ENCODE measurements at regions not wholly inside any gene's neighbourhood (a gene's known extent, or its start where the extent isn't known, plus 50 kb on each side); places are given as distances from the start of the nearest gene placed in this dataset.

- no peak overlapping the region for H3K4me2 ChIP-seq
- ChIA-PET CTCF (no interaction called here), POLR2A (no interaction called here)
- H3K4me3 ChIP-seq (ENCODE audit: low read depth in 2 of 2, low read length in 1 of 2) = no peak overlapping the region
- H3K36me3 ChIP-seq (replicated peaks in 1 of 2; ENCODE audit: control insufficient read depth in 1 of 2, insufficient read depth in 2 of 2, low read length in 1 of 2) = no peaks in the 10 kb centered on the region
- no peaks in the 10 kb centered on the region; a peak in 1 of 4 replicates for H3K4me1 ChIP-seq (ENCODE audit: control insufficient read depth in 1 of 2, insufficient read depth in 2 of 2, low read depth in 1 of 2, low read length in 1 of 2)
- no peaks in the 10 kb centered on the region for H3F3A ChIP-seq (replicated peaks; ENCODE audit: insufficient read depth)
- no peak overlapping the region for H3K27ac ChIP-seq (ENCODE audit: low read depth in 2 of 2, low read length in 1 of 2)
- H4K20me1 ChIP-seq (ENCODE audit: insufficient read depth) = no peaks in the 10 kb centered on the region
- 49% methylated on average over 4 of the region's 4 CpGs for WGBS (ENCODE audit: low lambda C conversion rate)
- no peak overlapping the region for H2AFZ ChIP-seq (ENCODE audit: low read depth)
- H3K9me2 ChIP-seq = no peaks in the 10 kb centered on the region
- TF ChIP-seq USF2 (IDR thresholded peaks at IDR 0.05; ENCODE audit: borderline replicate concordance, low read depth, low read length) = no peak
- no peak for TF ChIP-seq MXI1 (IDR thresholded peaks at IDR 0.05; ENCODE audit: low read depth, low read length)
- TF ChIP-seq JUND (IDR thresholded peaks at IDR 0.05) = no peak
- TF ChIP-seq FOSL2 (IDR thresholded peaks at IDR 0.05; ENCODE audit: borderline replicate concordance, low read depth) = no peak
- TF ChIP-seq RFX5 (IDR thresholded peaks at IDR 0.05; ENCODE audit: low read length) = no peak
- no peak for TF ChIP-seq NFIC (IDR thresholded peaks at IDR 0.05; ENCODE audit: borderline replicate concordance)
- TF ChIP-seq SIN3A (IDR thresholded peaks at IDR 0.05; ENCODE audit: borderline replicate concordance, low read depth, low read length) = no peak
- no peak for TF ChIP-seq MEF2A (IDR thresholded peaks at IDR 0.05; ENCODE audit: borderline replicate concordance, low read depth)
- no peaks in the 10 kb centered on the region for H3K9me3 ChIP-seq
- no peak overlapping the region for H3K9ac ChIP-seq
- no peaks in the 10 kb centered on the region for H3K27me3 ChIP-seq (ENCODE audit: insufficient read depth)
- DNase-seq = no peak
- no peaks in the 10 kb centered on the region for H3K79me2 ChIP-seq (ENCODE audit: insufficient read depth)
Measured at GRCh38 chr1:58312461-58312860, 234.1 kb downstream of the OMA1 start.

DNA sequence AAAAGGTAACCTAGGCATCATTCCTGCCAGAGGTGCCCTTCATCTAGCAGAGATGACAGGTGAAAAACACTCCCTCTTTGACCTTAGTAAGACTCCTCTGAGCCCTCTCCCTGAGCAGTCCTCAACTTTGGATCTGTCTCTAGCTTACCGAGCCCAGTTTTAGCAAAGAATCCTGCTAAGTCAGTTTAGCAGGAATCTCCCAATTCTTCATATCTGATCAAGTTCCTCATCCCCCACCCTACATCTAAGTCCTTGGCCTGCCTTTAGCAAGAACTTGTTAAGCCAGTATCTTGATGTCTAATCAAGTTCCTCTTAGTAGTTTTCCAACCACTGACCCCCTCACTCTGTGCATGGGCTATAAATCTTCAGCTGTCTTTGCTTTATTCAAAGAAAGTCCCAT is 235.6 kb downstream of the OMA1 start:
- no peaks in the 10 kb centered on the region for H4K20me1 ChIP-seq (ENCODE audit: insufficient read depth)
- H3K4me3 ChIP-seq (ENCODE audit: low read depth in 2 of 2, low read length in 1 of 2) = no peak overlapping the region
- no peaks in the 10 kb centered on the region for H3K79me2 ChIP-seq (ENCODE audit: insufficient read depth)
- DNase-seq = no peak
- no peaks in the 10 kb centered on the region for H3K9me3 ChIP-seq
- H3K27ac ChIP-seq (ENCODE audit: low read depth in 2 of 2, low read length in 1 of 2) = no peak overlapping the region
- no peaks in the 10 kb centered on the region for H3F3A ChIP-seq (replicated peaks; ENCODE audit: insufficient read depth)
- no peaks in the 10 kb centered on the region for H3K9me2 ChIP-seq
- no peak overlapping the region for H2AFZ ChIP-seq (ENCODE audit: low read depth)
- 82% methylated on average over 1 of the region's 1 CpG for WGBS (ENCODE audit: low lambda C conversion rate)
- no peaks in the 10 kb centered on the region for H3K36me3 ChIP-seq (replicated peaks in 1 of 2; ENCODE audit: control insufficient read depth in 1 of 2, insufficient read depth in 2 of 2, low read length in 1 of 2)
- no peaks in the 10 kb centered on the region for H3K27me3 ChIP-seq (ENCODE audit: insufficient read depth)
- POLR2A ChIA-PET = no interaction called here
- no peak overlapping the region for H3K9ac ChIP-seq
- CTCF ChIA-PET = no interaction called here
- TF ChIP-seq MEF2A (IDR thresholded peaks at IDR 0.05; ENCODE audit: borderline replicate concordance, low read depth) (no peak), EZH2phosphoT487 (IDR thresholded peaks at IDR 0.05; ENCODE audit: borderline replicate concordance, low read depth) (no peak), RFX5 (IDR thresholded peaks at IDR 0.05; ENCODE audit: low read length) (no peak), CTCF (IDR thresholded peaks at IDR 0.05) (no peak), FOSL2 (IDR thresholded peaks at IDR 0.05; ENCODE audit: borderline replicate concordance, low read depth) (no peak), SIN3A (IDR thresholded peaks at IDR 0.05; ENCODE audit: borderline replicate concordance, low read depth, low read length) (no peak), FOXM1 (IDR thresholded peaks at IDR 0.05; ENCODE audit: low read depth) (no peak), NRF1 (IDR thresholded peaks at IDR 0.05; ENCODE audit: low read depth, low read length) (no peak), USF1 (IDR thresholded peaks at IDR 0.05; ENCODE audit: borderline replicate concordance, low read depth) (no peak), JUND (IDR thresholded peaks at IDR 0.05) (no peak), RCOR1 (IDR thresholded peaks at IDR 0.05; ENCODE audit: low read length) (no peak), TCF12 (IDR thresholded peaks at IDR 0.05) (no peak), YY1 (IDR thresholded peaks at IDR 0.05; ENCODE audit: low read depth) (no peak), USF2 (IDR thresholded peaks at IDR 0.05; ENCODE audit: borderline replicate concordance, low read depth, low read length) (no peak), TAF1 (IDR thresholded peaks at IDR 0.05; ENCODE audit: borderline replicate concordance, low read depth, low read length) (no peak), NFIC (IDR thresholded peaks at IDR 0.05; ENCODE audit: borderline replicate concordance) (no peak), TEAD4 (IDR thresholded peaks at IDR 0.05; ENCODE audit: borderline replicate concordance, insufficient read depth) (no peak), MAX (IDR thresholded peaks at IDR 0.05; ENCODE audit: low read depth) (no peak), SMC3 (IDR thresholded peaks at IDR 0.05; ENCODE audit: low read depth, low read length) (no peak)
- TF ChIP-seq, protein P1, sequence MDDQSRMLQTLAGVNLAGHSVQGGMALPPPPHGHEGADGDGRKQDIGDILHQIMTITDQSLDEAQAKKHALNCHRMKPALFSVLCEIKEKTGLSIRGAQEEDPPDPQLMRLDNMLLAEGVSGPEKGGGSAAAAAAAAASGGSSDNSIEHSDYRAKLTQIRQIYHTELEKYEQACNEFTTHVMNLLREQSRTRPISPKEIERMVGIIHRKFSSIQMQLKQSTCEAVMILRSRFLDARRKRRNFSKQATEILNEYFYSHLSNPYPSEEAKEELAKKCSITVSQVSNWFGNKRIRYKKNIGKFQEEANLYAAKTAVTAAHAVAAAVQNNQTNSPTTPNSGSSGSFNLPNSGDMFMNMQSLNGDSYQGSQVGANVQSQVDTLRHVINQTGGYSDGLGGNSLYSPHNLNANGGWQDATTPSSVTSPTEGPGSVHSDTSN (IDR thresholded peaks at IDR 0.05) = no peak
- no peak overlapping the region for H3K4me2 ChIP-seq
- H3K4me1 ChIP-seq (ENCODE audit: control insufficient read depth in 1 of 2, insufficient read depth in 2 of 2, low read depth in 1 of 2, low read length in 1 of 2) = no peaks in the 10 kb centered on the region; a peak in 1 of 4 replicates

Data from SK-N-SH (cell line).